Psoas muscle (tissue), 7 donors: ENCODE measurements at regions not wholly inside any gene's neighbourhood (a gene's known extent, or its start where the extent isn't known, plus 50 kb on each side); places are given as distances from the start of the nearest gene placed in this dataset.
"Not testable (repeated sequence)": the region's sequence is repeated elsewhere in the genome, so short reads cannot be mapped to it uniquely, and the experiment has no call there.

ENCODE experiments used
- ATAC-seq, 4 donors: fragments of 200-7000 bp; cut with Tn5 transposase; one replicate each; pipeline ENCODE4 v1.9.1; 2020; ENCODE audit warnings: moderate library complexity in 3 of 4, mild to moderate bottlenecking in 2 of 4
- DNase-seq, 2 donors: peaks; one replicate each; pipeline ENCODE4 v3.0.0-alpha.2; 2020
- H3K27ac ChIP-seq: fragments of 200-600 bp; one replicate; pipeline ENCODE4 v1.8.0; 2022
- H3K27me3 ChIP-seq, 3 donors: fragments of 200-600 bp in 1 of 3; one replicate each; pipeline versions ENCODE4 v1.6.1 to v1.8.0; 2013 to 2022; ENCODE audit warnings: low read length in 2 of 3, mild to moderate bottlenecking in 2 of 3, moderate library complexity in 1 of 3; ENCODE audit not compliant: insufficient read depth in 3 of 3
- H3K36me3 ChIP-seq, 2 donors: fragments of 200-600 bp in 1 of 2; one replicate each; pipeline versions ENCODE4 v1.6.1 to v1.8.0; 2013 to 2022; ENCODE audit warnings: low read depth in 1 of 2, mild to moderate bottlenecking in 1 of 2, moderate library complexity in 1 of 2; ENCODE audit not compliant: insufficient read depth in 1 of 2
- H3K4me1 ChIP-seq: fragments of 200-600 bp; one replicate; pipeline ENCODE4 v1.8.0; 2022
- H3K4me3 ChIP-seq: fragments of 200-600 bp; one replicate; pipeline ENCODE4 v1.8.0; 2022; ENCODE audit warnings: mild to moderate bottlenecking
- H3K9me3 ChIP-seq: fragments of 200-600 bp; one replicate; pipeline ENCODE4 v1.8.0; 2022
- WGBS, 3 donors: extraction: QIAGEN DNeasy Blood & Tissue Kit; methylation state at CpG; one replicate each; pipeline versions ENCODE4 v1.1.6 to v1.1.7; 2013; 5-methylcytosine and 5-hydroxymethylcytosine counted together
- intact Hi-C, 2 donors: fragments of 100-400 bp; cut with DNase I; formaldehyde crosslinking; loops; one replicate each; pipeline versions ENCODE4 v1.11.0 to v1.14.2; 2022
- TF ChIP-seq, protein P1 (sequence below): fragments of 200-600 bp; IDR thresholded peaks from one replicate; pipeline ENCODE4 v1.8.0; 2022; ENCODE audit warnings: antibody characterized with exemption
- donor health status: healthy with polysubstance abuse.
- donor health status: DM: no; HTN: no; CAD: no; lungs with moderate emphysema.
- donor health status: Bipolar disorder and iron deficiency.
- donor health status: healthy.
- donor health status: DM: yes; HTN: yes; CAD: no.
- donor health status: DM: no; HTN: no; CAD: no.
- donor health status: DM: yes; HTN: yes; CAD: no.

DNA sequence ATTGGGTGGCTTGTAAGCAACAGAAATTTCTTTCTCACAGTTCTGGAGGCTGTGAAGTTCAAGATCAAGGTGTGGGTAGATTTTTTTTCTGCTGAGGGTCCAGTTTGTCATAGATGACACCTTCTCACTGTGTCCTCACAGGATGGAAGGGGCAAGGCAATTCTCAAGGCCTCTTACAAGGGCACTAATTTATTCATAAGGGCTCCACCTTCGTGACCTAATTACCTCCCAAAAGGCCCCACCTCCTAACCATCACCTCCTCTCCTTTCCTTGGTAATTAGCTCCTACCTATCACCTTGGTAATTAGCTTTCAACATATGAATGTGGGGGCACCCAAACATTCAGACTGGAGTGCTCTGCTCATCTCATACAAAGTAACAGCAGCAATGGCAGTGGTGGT, 92.3 kb upstream of the CD44 start:
- TF ChIP-seq, protein P1, sequence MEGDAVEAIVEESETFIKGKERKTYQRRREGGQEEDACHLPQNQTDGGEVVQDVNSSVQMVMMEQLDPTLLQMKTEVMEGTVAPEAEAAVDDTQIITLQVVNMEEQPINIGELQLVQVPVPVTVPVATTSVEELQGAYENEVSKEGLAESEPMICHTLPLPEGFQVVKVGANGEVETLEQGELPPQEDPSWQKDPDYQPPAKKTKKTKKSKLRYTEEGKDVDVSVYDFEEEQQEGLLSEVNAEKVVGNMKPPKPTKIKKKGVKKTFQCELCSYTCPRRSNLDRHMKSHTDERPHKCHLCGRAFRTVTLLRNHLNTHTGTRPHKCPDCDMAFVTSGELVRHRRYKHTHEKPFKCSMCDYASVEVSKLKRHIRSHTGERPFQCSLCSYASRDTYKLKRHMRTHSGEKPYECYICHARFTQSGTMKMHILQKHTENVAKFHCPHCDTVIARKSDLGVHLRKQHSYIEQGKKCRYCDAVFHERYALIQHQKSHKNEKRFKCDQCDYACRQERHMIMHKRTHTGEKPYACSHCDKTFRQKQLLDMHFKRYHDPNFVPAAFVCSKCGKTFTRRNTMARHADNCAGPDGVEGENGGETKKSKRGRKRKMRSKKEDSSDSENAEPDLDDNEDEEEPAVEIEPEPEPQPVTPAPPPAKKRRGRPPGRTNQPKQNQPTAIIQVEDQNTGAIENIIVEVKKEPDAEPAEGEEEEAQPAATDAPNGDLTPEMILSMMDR = no peak
- no peaks in the 10 kb centered on the region for H3K27me3 ChIP-seq
- H3K4me1 ChIP-seq = peaks cover 27% of the 10 kb centered on the region

GRCh38 chr11:35047179-35047578, 91.8 kb upstream of the CD44 start:
- Histone ChIP-seq H3K4me3 (no peak overlapping the region), H3K36me3 (no peaks in the 10 kb centered on the region), H3K27ac (no peak overlapping the region), H3K9me3 (no peaks in the 10 kb centered on the region), H3K27me3 (no peaks in the 10 kb centered on the region), H3K4me1 (peaks cover 22% of the 10 kb centered on the region)
- ATAC-seq (no peak), DNase-seq (no peak)
- intact Hi-C loops = no loop called here
- TF ChIP-seq, protein P1 = no peak
- WGBS, 3 donors = 78 to 89% (median 81%) methylated on average over 1 of the region's 1 CpG

More for the DNA sequence above, 92.3 kb upstream of the CD44 start:
- DNase-seq (no peak), ATAC-seq (no peak)
- no peak overlapping the region for H3K4me3 ChIP-seq
- 93 to 100% (median 97%) methylated on average over 1 of the region's 1 CpG for WGBS, 3 donors
- H3K27ac ChIP-seq = no peak overlapping the region
- no peaks in the 10 kb centered on the region for H3K36me3 ChIP-seq
- no peaks in the 10 kb centered on the region for H3K9me3 ChIP-seq
- intact Hi-C loops = no loop called here

- H3K27me3 ChIP-seq = no peaks in the 10 kb centered on the region
- no peaks in the 10 kb centered on the region for H3K9me3 ChIP-seq
- H3K4me1 ChIP-seq = peaks cover 17% of the 10 kb centered on the region
- H3K4me3 ChIP-seq = no peak overlapping the region
- intact Hi-C loops = no loop called here
- 88 to 90% (median 89%) methylated on average over 2 of the region's 2 CpGs for WGBS, 3 donors
- DNase-seq (no peak), ATAC-seq (no peak)
- TF ChIP-seq, protein P1 = no peak
- H3K36me3 ChIP-seq = no peaks in the 10 kb centered on the region
- no peak overlapping the region for H3K27ac ChIP-seq
These were observed 91.2 kb upstream of the CD44 start for GRCh38 chr11:35047769-35048168.

- H3K27ac ChIP-seq, intact Hi-C loops, H3K9me3 ChIP-seq, H3K36me3 ChIP-seq, DNase-seq, ATAC-seq, H3K4me3 ChIP-seq, H3K27me3 ChIP-seq: not testable (repeated sequence)
- H3K4me1 ChIP-seq = peaks cover 11% of the 10 kb centered on the region
- WGBS, 3 donors = 47 to 75% (median 62%) methylated on average over 3 of the region's 3 CpGs
These were observed 90.6 kb upstream of the CD44 start for GRCh38 chr11:35048346-35048745.

DNA sequence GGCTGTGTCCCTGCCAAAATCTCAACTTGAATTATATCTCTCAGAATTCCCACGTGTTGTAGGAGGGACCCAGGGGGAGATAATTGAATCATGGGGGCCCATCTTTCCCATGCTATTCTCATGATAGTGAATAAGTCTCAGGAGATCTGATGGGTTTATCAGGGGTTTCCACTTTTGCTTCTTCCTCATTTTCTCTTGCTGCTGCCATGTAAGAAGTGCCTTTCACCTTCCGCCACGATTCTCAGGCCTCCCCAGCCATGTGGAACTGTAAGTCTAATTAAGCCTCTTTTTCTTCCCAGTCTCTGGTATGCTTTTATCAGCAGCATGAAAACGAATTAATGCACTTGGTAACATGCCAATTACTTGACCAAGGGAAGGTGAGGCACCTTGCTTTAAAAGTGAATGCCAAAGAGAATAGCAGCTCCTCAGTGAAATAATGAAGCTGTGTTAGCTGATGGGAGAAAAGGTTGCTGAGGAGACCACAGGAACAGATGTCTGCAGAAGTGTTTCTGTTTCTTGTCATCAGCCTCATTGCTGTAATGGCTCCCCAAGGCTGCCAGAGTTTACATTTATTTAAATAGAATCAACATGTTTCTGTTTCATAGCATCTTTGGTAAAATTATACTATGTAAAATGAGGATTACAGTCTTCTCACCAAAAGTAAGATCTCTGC, 89.0 kb upstream of the CD44 start:
- TF ChIP-seq, protein P1 = no peak
- Histone ChIP-seq H3K4me3 (no peak overlapping the region), H3K4me1 (no peaks in the 10 kb centered on the region), H3K27ac (no peak overlapping the region), H3K9me3 (no peaks in the 10 kb centered on the region), H3K36me3 (no peaks in the 10 kb centered on the region), H3K27me3 (no peaks in the 10 kb centered on the region)
- no peak for DNase-seq
- no peak for ATAC-seq
- 68 to 74% (median 71%) methylated on average over 4 of the region's 4 CpGs for WGBS, 3 donors
- intact Hi-C loops = no loop called here
